T-helper 9 cell (primary cell): ENCODE measurements at regions not wholly inside any gene's neighbourhood (a gene's known extent, or its start where the extent isn't known, plus 50 kb on each side); places are given as distances from the start of the nearest gene placed in this dataset.

Source experiments
- DNase-seq: peaks from one replicate; pipeline ENCODE4 v3.0.0-alpha.2; 2020

- DNase-seq, result no peak
Measured at GRCh38 chr10:129396021-129396722, 70.9 kb upstream of the MGMT start.

- no peak for DNase-seq
Measured at GRCh38 chr10:129397198-129397974, 69.7 kb upstream of the MGMT start.

GRCh38 chr10:129398711-129399141, 68.3 kb upstream of the MGMT start:
- DNase-seq, result no peak

GRCh38 chr10:129400426-129400825, 66.6 kb upstream of the MGMT start:
- DNase-seq, result no peak

GRCh38 chr10:129402459-129402858, 64.6 kb upstream of the MGMT start:
- no peak for DNase-seq

GRCh38 chr10:129404091-129404490, 63.0 kb upstream of the MGMT start:
- no peak for DNase-seq

- no peak for DNase-seq
Measured at GRCh38 chr10:129405389-129405788, 61.7 kb upstream of the MGMT start.

GRCh38 chr10:129410688-129411392, 56.2 kb upstream of the MGMT start:
- DNase-seq, result no peak

- DNase-seq, result no peak
Measured at GRCh38 chr10:129411393-129411705, 55.7 kb upstream of the MGMT start.

GRCh38 chr10:129411772-129412171, 55.3 kb upstream of the MGMT start:
- no peak for DNase-seq

GRCh38 chr10:129413024-129413423, 54.0 kb upstream of the MGMT start:
- DNase-seq, result no peak

- DNase-seq, result no peak
Measured at GRCh38 chr10:129415215-129416140, 51.6 kb upstream of the MGMT start.

GRCh38 chr10:129416155-129416554, 50.9 kb upstream of the MGMT start:
- DNase-seq, result no peak

GRCh38 chr10:129416956-129417765, 49.9 kb upstream of the MGMT start:
- DNase-seq, result no peak
